Mammary epithelial cell (primary cell): ENCODE measurements at regions not wholly inside any gene's neighbourhood (a gene's known extent, or its start where the extent isn't known, plus 50 kb on each side); places are given as distances from the start of the nearest gene placed in this dataset.

Experiments used
- EZH2 ChIP-seq: IDR thresholded peaks from 2 replicates; pipeline ENCODE4 v1.6.1; 2012; ENCODE audit warnings: low read length, inconsistent platforms, borderline replicate concordance
- TF ChIP-seq, protein P1 (sequence below), 2 donors: IDR thresholded peaks in 1 of 2; conservative IDR thresholded peaks in 1 of 2; 2 replicates each; pipeline ENCODE4 v1.5.1; 2011 to 2012; ENCODE audit warnings: inconsistent platforms in 2 of 2, low read length in 2 of 2, mild to moderate bottlenecking in 2 of 2, control low read depth in 1 of 2, low read depth in 1 of 2; ENCODE audit not compliant: insufficient read depth in 1 of 2; ENCODE audit errors: extremely low read depth in 1 of 2

GRCh38 chr18:46343456-46343855, 239.3 kb downstream of the HAUS1 start:
- TF ChIP-seq, protein P1, sequence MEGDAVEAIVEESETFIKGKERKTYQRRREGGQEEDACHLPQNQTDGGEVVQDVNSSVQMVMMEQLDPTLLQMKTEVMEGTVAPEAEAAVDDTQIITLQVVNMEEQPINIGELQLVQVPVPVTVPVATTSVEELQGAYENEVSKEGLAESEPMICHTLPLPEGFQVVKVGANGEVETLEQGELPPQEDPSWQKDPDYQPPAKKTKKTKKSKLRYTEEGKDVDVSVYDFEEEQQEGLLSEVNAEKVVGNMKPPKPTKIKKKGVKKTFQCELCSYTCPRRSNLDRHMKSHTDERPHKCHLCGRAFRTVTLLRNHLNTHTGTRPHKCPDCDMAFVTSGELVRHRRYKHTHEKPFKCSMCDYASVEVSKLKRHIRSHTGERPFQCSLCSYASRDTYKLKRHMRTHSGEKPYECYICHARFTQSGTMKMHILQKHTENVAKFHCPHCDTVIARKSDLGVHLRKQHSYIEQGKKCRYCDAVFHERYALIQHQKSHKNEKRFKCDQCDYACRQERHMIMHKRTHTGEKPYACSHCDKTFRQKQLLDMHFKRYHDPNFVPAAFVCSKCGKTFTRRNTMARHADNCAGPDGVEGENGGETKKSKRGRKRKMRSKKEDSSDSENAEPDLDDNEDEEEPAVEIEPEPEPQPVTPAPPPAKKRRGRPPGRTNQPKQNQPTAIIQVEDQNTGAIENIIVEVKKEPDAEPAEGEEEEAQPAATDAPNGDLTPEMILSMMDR (conservative IDR thresholded peaks at IDR 0.05 in 1 of 2, IDR thresholded peaks at IDR 0.05 in 1 of 2; ENCODE audit: extremely low read depth in 1 of 2, insufficient read depth in 1 of 2, low read depth in 1 of 2, low read length in 2 of 2) = no peak
- no peak for TF ChIP-seq EZH2
